PC-3 (cell line): ENCODE measurements at regions not wholly inside any gene's neighbourhood (a gene's known extent, or its start where the extent isn't known, plus 50 kb on each side); places are given as distances from the start of the nearest gene placed in this dataset.

Experiments
- CTCF ChIP-seq: fragments of 300-600 bp; sonication (generic); conservative IDR thresholded peaks from 2 replicates; pipeline ENCODE4 v1.5.1; 2017; ENCODE audit warnings: antibody characterized with exemption, low read depth, mild to moderate bottlenecking, low read length
- EZH2 ChIP-seq: fragments of 300-600 bp; sonication (generic); IDR thresholded peaks from one replicate; pipeline ENCODE4 v1.6.1; 2017; ENCODE audit warnings: antibody characterized with exemption, mild to moderate bottlenecking, low read length; ENCODE audit not compliant: unreplicated experiment

GRCh38 chr11:119872611-119873310 lies 143.8 kb upstream of the NECTIN1 start:
- TF ChIP-seq CTCF, result no peak
- no peak for TF ChIP-seq EZH2
